SIG-M5 treated with dmso at 0.1 percent for 504 hours (cell line): ENCODE measurements at regions not wholly inside any gene's neighbourhood (a gene's known extent, or its start where the extent isn't known, plus 50 kb on each side); places are given as distances from the start of the nearest gene placed in this dataset.

Experiments
- DNase-seq: peaks from one replicate; lab custom pipeline; 2025; ENCODE audit not compliant: unreplicated experiment; lab: John Stamatoyannopoulos, UW

GRCh38 chr15:70198441-70199123, 100.9 kb upstream of the TLE3 start:
- no peak for DNase-seq

GRCh38 chr15:70197945-70198361, 100.2 kb upstream of the TLE3 start:
- DNase-seq, result no peak

- no peak for DNase-seq
These were observed 99.7 kb upstream of the TLE3 start for GRCh38 chr15:70197318-70197944.

- DNase-seq, result peak; percentile 66
These were observed 98.9 kb upstream of the TLE3 start for GRCh38 chr15:70196372-70197316.

- DNase-seq, result no peak
These were observed 98.0 kb upstream of the TLE3 start for GRCh38 chr15:70195587-70196305.

- no peak for DNase-seq
These were observed 97.5 kb upstream of the TLE3 start for GRCh38 chr15:70195171-70195570.

GRCh38 chr15:70194266-70194665, 96.5 kb upstream of the TLE3 start:
- DNase-seq, result no peak

- no peak for DNase-seq
These were observed 96.0 kb upstream of the TLE3 start for GRCh38 chr15:70193734-70194133.

- DNase-seq, result no peak
These were observed 94.8 kb upstream of the TLE3 start for GRCh38 chr15:70192490-70192889.

- DNase-seq, result no peak
These were observed 94.3 kb upstream of the TLE3 start for GRCh38 chr15:70192041-70192440.

GRCh38 chr15:70190965-70191364, 93.2 kb upstream of the TLE3 start:
- DNase-seq, result no peak

GRCh38 chr15:70189826-70190695, 92.3 kb upstream of the TLE3 start:
- DNase-seq, result no peak

GRCh38 chr15:70188286-70188685, 90.6 kb upstream of the TLE3 start:
- no peak for DNase-seq

GRCh38 chr15:70187331-70187730, 89.6 kb upstream of the TLE3 start:
- DNase-seq, result no peak

- DNase-seq, result no peak
These were observed 88.4 kb upstream of the TLE3 start for GRCh38 chr15:70186152-70186551.

GRCh38 chr15:70185251-70185711, 87.6 kb upstream of the TLE3 start:
- no peak for DNase-seq

- DNase-seq, result no peak
These were observed 85.4 kb upstream of the TLE3 start for GRCh38 chr15:70182858-70183695.

GRCh38 chr15:70181626-70182255, 84.0 kb upstream of the TLE3 start:
- DNase-seq, result no peak
